ENCODE measurements at regions not wholly inside any gene's neighbourhood (a gene's known extent, or its start where the extent isn't known, plus 50 kb on each side); places are given as distances from the start of the nearest gene placed in this dataset.

- no peak overlapping the region for H3K4me3 ChIP-seq (ENCODE audit: low read depth in 1 of 2, low read length in 1 of 2)
- H3K4me1 ChIP-seq (ENCODE audit: control insufficient read depth in 1 of 2, insufficient read depth in 1 of 2, low read depth in 1 of 2, low read length in 1 of 2): peaks cover 52 to 53% of the 10 kb centered on the region in 2 experiments
- H3K27ac ChIP-seq: no peak overlapping the region
- H3K36me3 ChIP-seq: no peaks in the 10 kb centered on the region
- TF ChIP-seq CTCF (IDR thresholded peaks at IDR 0.05): no peak
- no peaks in the 10 kb centered on the region for H3K9me3 ChIP-seq
- H3K27me3 ChIP-seq: no peaks in the 10 kb centered on the region
These were observed 68.0 kb upstream of the FAM20C start for GRCh38 chr7:124130-124949.

DNA sequence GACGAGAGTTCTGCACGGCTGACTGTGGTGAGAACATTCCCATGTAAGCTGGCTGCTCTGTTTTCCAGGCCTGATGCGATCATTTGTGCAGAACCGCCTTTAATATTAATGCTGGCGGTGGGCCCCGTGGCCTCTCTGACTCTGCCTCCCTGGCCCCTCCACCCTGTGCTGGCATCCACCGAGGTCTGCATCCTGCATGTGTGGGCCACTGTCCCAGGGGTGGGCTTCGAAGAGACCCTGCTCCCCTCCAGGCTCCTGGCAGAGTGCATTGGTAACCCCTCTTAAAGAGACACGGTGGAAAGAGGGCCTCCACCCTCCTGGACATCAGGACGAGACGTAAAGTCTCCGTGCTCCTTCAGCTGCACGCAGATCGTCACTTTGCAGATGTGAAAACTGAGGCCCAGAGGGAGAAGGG, 67.3 kb upstream of the FAM20C start:
- Histone ChIP-seq H3K27ac (no peak overlapping the region), H3K4me3 (ENCODE audit: low read depth in 1 of 2, low read length in 1 of 2) (no peak overlapping the region), H3K27me3 (no peaks in the 10 kb centered on the region), H3K4me1 (ENCODE audit: control insufficient read depth in 1 of 2, insufficient read depth in 1 of 2, low read depth in 1 of 2, low read length in 1 of 2) (peaks cover 52 to 53% of the 10 kb centered on the region in 2 experiments), H3K9me3 (no peaks in the 10 kb centered on the region), H3K36me3 (no peaks in the 10 kb centered on the region)
- no peak for TF ChIP-seq CTCF (IDR thresholded peaks at IDR 0.05)

DNA sequence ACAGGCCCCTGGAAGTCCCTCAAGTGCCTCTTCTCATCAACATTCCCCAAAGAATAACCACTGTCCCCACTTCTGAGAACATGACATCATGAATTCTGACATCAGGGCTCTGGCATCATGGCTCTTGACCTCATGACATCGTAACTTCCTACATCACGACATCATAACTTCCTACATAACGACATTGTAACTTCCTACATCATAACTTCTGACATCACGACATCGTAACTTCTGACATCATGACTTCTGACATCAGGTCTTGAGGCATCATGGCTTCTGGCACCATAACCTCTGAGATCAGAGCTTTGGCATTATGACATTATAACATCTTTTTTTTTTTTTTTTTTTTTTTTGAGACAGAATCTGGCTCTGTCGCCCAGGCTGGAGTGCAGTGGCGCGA, 66.7 kb upstream of the FAM20C start:
- H3K4me1 ChIP-seq (ENCODE audit: control insufficient read depth in 1 of 2, insufficient read depth in 1 of 2, low read depth in 1 of 2, low read length in 1 of 2): peaks cover 50 to 52% of the 10 kb centered on the region in 2 experiments
- no peaks in the 10 kb centered on the region for H3K27me3 ChIP-seq
- no peak overlapping the region for H3K4me3 ChIP-seq (ENCODE audit: low read depth in 1 of 2, low read length in 1 of 2)
- no peak overlapping the region for H3K27ac ChIP-seq
- H3K36me3 ChIP-seq: no peaks in the 10 kb centered on the region
- no peaks in the 10 kb centered on the region for H3K9me3 ChIP-seq
- TF ChIP-seq CTCF (IDR thresholded peaks at IDR 0.05): no peak

- H3K4me3 ChIP-seq (ENCODE audit: low read depth in 1 of 2, low read length in 1 of 2): no peak overlapping the region
- no peak for TF ChIP-seq CTCF (IDR thresholded peaks at IDR 0.05)
- H3K9me3 ChIP-seq: no peaks in the 10 kb centered on the region
- H3K27ac ChIP-seq: no peak overlapping the region
- H3K4me1 ChIP-seq (ENCODE audit: control insufficient read depth in 1 of 2, insufficient read depth in 1 of 2, low read depth in 1 of 2, low read length in 1 of 2): peaks cover 42 to 47% of the 10 kb centered on the region in 2 experiments
- H3K27me3 ChIP-seq: no peaks in the 10 kb centered on the region
- no peaks in the 10 kb centered on the region for H3K36me3 ChIP-seq
These were observed 66.0 kb upstream of the FAM20C start for GRCh38 chr7:126368-126767.

GRCh38 chr7:127064-127598, 65.2 kb upstream of the FAM20C start:
- TF ChIP-seq CTCF (IDR thresholded peaks at IDR 0.05): no peak
- Histone ChIP-seq H3K9me3 (no peaks in the 10 kb centered on the region), H3K4me1 (ENCODE audit: control insufficient read depth in 1 of 2, insufficient read depth in 1 of 2, low read depth in 1 of 2, low read length in 1 of 2) (peaks cover 37 to 47% of the 10 kb centered on the region in 2 experiments), H3K27me3 (no peaks in the 10 kb centered on the region), H3K4me3 (ENCODE audit: low read depth in 1 of 2, low read length in 1 of 2) (peak overlapping the region in 1 of 2 experiments; percentile 30), H3K36me3 (no peaks in the 10 kb centered on the region), H3K27ac (peak overlapping the region; percentile 88)
